Head of caudate nucleus (tissue), 42 donors: ENCODE measurements at regions not wholly inside any gene's neighbourhood (a gene's known extent, or its start where the extent isn't known, plus 50 kb on each side); places are given as distances from the start of the nearest gene placed in this dataset.
A peak's percentile ranks its signal among the peaks of the same experiment; 100 is the strongest.

Experiments
- DNase-seq, 42 donors: peaks; one replicate each; pipeline versions ENCODE4 v3.0.0 to v3.0.0-alpha.2; 2020 to 2021; ENCODE audit warnings: mixed read lengths in 7 of 42
- intact Hi-C: fragments of 100-400 bp; cut with DNase I; formaldehyde crosslinking; loops from one replicate; pipeline ENCODE4 v1.15.0; 2022

DNA sequence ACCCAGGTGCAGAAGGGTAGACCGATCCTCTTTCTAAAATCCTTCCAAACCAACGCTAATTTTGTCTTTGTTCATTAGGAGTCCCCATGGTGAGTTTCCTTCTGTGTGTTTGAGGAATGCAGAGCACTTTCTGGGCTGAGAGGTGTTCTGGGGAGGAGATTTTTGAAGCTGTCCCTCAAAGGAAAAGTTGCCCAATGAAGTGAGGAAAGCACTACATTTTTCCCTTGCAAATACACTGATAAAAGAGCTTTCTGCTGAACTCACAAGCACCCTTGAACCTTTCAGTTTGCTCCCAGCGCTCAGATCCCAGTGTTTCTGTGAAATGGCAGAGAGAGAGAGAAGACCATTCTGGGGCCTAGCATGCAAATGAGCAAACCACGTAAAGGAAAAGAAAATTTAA is 299.6 kb upstream of the FANCL start:
- intact Hi-C loops: no loop called here
- DNase-seq: peak in 4 of 42 donors; percentile 16 to 23 (median 18)

DNA sequence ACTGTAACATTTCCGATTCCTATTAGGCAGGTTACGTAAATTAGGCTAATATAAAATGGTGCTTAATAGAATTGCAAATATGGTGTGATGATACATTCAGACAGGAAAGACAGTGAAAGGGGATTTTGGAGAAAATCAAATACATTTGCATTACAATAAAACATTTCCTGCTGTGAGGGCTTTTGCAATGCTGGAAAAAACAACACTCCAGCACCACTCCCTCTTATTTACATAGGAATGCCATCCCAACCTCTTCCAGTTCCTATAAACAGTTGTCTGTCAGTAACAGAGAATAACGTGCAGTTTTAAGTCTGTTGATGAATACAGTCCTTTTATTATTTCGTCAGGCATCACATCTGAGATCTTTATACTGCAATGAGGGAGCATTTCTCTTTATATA is 298.8 kb upstream of the FANCL start:
- intact Hi-C loops: no loop called here
- DNase-seq: no peak

DNA sequence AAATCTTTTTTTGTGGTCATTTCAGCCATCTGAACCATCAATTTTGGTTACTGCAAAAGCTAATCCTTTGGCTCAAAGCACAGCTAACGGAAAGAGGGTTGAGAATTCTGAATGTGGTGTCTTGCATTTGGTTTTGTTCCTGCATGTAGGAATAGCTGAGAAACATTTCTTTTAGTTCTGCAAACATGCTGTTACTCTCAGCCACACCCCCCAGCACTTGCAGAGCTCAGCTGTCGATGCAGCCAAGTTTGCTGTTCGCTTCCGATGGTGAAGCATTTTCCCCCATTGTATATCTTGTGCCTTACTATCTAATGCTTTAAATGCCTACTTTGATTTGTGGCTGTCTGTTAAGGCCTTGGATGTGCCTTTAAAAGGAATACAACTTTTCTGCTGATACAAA is 294.9 kb upstream of the FANCL start:
- intact Hi-C loops: no loop called here
- DNase-seq: peak in 12 of 42 donors; percentile 10 to 53 (median 20)

DNA sequence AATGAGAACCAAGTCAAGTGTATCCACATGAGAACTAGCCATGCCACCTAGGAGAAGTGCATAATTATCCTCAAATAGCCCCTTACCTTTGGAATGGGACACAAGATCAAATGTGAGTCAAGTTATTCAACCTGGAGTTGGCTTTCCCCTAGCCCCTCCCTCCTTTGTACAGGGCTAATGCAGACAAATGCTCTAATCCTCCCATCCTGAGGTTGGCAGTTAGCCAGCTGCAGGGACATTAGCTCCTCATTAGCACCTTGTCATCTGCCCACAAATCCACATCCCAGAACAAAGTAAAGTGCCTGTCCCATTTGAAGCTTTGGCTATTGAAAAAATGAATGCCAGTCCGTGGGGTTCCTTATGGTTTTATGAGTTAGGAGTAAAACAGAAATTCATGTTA is 294.1 kb upstream of the FANCL start:
- DNase-seq: no peak
- intact Hi-C loops: no loop called here

DNA sequence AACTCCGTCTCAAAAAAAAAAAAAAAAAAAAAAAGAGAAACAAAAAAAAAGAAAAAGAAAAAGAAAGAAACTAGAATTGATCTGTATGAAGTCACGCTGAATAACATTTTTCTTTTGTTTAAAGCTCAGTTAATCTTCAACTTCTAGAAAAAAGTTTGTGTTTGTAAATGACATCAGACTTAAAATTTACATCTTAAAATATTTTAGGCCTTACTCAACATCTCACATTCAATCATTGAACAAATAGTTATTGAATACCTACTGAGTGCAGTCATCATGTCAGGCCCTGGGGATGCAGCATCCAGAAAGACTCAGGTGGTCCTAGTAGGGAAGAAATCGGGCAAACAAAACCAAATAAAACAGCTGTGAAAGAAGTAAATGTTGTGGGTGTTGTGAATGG is 292.3 kb upstream of the FANCL start:
- DNase-seq: no peak
- intact Hi-C loops: no loop called here

DNA sequence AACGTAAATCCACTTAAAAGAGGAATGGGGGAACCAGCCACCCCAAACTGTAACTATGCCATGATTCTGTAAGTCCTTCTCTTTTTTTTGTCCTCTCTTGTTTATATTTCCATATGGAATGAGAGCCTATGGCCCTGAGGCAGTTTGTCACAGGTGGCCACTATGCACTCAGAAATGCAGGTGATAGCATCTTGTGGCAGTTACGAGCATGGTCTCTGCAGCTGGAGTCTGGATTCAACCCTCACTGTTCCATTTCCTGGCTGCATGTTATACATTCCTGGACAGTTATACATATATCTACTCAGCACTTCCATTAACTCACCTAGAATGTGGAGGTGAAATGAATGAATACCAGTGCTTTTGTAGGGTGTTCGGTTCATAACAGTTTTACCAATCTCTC is 291.5 kb upstream of the FANCL start:
- DNase-seq: no peak
- intact Hi-C loops: no loop called here

DNA sequence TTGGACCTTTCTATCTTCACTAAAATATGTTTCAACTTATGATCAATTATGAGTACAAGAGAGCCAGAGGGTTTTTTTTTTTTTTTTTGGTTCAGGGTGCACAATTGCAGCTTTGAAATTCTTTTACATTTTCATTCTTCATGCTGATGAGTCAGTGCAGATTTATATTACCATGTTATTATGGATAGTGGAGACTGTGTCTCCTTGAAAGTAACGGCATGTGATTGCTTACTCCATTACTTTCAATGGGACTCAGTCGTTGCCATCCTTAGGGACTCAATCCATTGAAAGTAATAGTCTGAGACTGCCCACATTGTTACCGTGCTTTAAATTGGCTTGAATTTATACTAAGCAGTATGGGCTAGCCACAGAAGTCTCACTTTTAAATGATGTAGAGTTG is 286.5 kb upstream of the FANCL start:
- intact Hi-C loops: no loop called here
- no peak for DNase-seq

DNA sequence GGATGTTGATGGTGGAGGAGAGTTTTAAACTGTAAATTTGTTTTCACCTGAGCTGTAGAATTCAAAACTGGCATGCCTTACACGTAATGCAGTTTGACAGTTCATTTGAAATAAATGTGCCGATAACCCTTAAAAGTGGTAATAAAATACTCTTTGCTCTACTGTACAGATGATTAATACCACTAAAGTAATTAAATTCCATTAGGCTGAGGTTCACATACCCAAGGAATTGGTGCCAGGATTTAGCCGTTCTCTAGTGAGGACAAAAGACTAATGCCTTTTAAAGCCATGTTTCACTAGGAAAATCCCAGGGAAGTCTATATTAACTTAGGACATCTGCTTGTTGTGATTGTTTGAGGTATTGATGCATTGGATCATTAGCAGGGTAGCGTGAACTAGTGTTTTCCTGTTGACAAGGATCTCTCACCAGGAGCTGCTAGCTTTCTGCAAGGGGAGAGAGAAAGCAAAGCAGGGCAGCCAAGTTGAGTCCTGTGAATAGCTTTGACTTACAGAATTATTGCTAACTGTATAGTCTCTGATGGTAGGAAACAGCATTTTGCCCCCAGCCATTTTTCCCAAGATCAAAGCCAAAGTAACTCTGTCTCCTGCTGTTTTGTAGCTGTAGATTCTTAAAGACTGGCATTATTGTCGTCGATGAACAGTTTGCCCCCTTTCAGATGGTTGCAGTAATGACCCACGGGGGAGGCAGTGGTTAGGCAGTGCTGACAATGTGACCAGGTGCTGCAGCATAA is 280.9 kb upstream of the FANCL start:
- intact Hi-C loops: no loop called here
- no peak for DNase-seq

DNA sequence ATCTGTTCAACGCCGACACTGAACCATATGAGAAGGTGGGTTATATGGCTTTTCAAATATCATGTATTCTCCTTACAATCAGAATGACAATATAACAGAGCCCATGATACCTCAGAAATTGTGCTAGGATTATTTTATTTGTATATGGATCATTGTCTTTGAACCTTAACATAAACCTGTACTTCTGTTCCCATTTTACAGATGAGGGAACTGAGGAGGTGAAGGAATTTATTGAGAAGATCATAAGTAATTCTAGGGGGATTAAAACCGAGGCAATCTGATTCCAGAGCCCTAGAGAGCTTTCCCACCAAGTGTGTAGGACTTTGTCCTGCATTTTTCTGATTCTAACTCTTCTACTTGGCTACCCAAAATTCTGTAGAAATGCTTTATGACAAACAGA is 279.8 kb upstream of the FANCL start:
- intact Hi-C loops: no loop called here
- DNase-seq: no peak

DNA sequence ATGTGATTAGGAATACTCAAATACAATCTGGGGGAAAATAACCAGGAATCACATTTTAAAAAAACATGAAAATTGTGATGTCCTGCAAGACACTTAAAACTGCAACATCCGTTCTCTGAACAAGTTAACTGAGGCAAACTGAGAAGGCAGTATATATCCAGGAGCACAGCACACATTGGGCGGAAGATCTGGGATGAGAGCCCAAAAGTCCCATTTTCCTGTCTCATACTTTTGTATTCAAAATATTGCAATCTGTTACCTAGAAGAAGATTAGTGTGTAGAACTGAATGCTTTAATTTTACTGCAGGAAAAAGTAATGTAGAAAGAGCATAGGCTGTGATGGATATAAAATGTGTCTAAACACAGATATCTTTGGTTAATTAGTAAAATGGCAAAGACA is 276.8 kb upstream of the FANCL start:
- intact Hi-C loops: no loop called here
- DNase-seq: no peak

DNA sequence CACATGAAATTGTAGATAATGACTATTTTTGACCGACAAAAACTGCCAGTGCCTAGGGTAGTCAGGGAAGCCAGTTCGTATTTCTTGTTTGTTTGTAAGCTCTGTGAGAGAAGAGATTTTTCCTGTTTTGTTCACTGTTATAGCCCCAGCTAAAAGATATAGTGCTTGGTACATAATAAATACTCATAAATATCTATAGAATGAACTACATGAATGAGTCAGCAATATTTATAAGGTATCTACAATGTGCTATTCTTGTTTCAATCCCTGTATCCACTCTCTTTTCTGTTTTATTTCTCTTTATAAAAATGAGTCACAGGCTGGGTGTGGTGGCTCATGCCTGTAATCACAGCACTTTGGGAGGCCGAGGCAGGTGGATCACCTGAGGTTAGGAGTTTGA is 275.6 kb upstream of the FANCL start:
- DNase-seq: no peak
- intact Hi-C loops: no loop called here

DNA sequence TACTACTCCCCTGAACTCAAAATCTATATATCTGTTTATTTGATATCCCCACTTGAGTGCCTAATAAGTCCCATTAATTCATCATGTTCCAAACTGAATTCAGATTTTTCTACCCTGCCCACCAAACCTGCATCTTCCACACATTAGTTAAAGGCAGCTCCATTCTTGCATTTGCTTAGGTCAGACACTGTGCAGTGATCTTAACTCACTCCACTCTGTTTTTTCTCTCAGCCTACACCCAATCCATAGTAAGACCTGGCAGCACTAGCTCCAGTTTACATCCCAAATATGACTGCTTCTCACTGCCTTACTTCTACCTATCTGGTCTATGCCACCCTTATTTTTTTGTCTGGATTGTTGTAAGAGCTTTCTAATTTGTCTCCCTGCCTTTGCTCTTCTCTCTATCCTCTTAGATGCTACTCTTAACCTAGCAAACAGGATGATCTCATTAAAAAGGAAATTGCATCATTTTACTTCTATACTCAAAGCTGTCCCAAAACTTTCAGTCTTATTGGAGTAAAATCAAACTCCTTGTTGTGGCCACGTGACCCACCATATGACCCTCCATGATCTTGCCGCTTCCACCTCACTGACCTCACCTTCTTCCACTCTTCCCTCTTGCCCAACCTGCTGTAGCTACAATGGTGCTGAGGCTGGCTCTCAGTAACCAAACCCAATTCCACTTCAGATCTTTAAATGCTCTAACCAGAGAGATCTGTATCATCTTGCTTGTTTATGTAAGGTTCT is 274.9 kb upstream of the FANCL start:
- DNase-seq: no peak
- intact Hi-C loops: no loop called here

DNA sequence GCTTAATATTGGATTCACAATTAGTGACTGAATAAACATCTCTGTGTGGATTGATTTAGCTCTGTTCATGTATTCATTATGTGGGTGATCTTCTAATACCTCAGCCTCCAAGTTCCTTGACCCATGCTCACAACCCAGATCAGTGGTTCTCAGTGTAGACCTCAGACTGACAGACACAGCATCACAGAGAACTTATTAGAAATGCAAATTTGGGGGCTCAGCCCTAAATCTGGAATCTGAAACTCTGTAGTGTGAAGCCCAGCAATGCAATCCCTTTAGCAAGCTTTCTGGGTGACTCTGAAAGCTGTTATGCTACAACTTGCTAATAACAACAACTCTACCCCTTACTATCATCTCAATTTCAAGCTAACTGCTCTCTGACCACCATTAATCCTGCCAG is 273.1 kb upstream of the FANCL start:
- no peak for DNase-seq
- intact Hi-C loops: no loop called here

DNA sequence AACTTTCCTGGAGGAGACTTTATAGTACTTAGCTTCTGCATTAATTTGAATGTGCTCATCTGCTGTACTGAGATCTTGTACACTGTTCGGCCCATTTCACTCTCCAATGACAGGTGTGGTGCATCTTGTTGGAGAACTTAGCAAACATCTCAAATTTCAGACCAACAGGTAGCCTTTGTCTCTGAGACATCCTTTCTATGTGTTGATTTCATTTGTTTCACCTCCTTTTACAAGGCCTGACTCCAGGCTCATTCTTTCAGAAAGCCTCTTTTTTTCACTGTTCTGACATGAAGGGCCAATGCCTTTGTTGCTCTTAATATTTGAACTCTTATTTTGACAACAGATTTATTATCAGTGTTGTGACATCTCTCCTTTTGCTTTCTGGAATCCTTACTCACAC is 271.8 kb upstream of the FANCL start:
- DNase-seq: no peak
- intact Hi-C loops: no loop called here

DNA sequence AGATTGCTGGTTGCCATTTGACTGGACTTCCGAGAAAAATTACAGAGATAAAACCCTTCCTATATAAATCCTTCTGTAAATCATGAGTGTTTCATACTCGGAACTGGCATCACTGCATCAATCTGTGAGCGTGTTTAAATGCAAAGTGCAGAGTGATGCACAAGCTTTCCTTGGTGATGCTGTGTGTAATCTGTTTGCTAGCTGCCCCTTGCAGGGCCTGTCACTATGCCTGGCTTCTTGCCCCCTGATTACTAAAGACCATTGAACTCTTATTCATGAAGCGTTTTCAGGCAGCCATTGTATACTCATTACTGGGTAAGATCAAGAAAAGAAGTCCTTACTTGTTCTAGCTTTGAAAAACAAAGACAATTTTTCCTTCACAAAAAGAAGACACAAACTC is 266.9 kb upstream of the FANCL start:
- intact Hi-C loops: no loop called here
- DNase-seq: peak in 24 of 42 donors; percentile 17 to 72 (median 46)

DNA sequence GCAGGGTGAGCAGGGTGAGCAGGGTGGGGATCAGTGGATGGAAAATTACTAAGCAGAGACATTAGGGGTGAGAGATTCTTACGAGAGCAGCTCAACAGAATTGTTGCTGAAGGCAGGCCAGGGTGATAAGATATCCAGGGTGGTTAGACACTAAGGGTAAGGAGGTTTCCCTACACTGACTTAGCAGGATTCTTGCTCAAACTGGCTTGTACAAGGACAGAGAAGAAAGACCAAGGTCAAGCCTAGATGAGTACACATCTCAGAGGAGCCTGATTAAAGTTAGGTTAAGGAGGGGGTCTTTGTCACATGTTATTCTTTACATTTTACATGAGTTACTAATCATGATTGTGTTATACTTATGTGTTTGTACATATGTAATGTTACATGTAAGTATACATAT is 262.8 kb upstream of the FANCL start:
- intact Hi-C loops: no loop called here
- DNase-seq: no peak

DNA sequence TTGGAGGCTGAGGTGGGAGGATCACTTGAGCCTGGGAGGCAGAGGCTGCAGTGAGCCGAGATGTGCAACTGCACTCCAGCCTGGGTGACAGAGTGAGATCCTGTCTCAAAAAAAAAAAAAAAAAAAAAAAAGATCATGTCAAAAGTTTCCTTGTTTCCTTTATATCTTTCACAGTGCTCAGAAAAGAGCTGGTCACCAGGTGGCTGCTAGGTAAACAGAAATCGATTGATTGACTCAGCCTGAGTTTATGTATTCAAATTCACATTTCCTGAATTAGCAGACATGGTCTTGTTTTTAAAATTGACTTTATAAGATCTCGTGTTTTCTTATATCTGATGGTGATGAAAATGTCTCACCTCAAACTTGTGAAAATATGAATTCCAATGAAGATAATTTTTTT is 261.8 kb upstream of the FANCL start:
- intact Hi-C loops: no loop called here
- DNase-seq: no peak

DNA sequence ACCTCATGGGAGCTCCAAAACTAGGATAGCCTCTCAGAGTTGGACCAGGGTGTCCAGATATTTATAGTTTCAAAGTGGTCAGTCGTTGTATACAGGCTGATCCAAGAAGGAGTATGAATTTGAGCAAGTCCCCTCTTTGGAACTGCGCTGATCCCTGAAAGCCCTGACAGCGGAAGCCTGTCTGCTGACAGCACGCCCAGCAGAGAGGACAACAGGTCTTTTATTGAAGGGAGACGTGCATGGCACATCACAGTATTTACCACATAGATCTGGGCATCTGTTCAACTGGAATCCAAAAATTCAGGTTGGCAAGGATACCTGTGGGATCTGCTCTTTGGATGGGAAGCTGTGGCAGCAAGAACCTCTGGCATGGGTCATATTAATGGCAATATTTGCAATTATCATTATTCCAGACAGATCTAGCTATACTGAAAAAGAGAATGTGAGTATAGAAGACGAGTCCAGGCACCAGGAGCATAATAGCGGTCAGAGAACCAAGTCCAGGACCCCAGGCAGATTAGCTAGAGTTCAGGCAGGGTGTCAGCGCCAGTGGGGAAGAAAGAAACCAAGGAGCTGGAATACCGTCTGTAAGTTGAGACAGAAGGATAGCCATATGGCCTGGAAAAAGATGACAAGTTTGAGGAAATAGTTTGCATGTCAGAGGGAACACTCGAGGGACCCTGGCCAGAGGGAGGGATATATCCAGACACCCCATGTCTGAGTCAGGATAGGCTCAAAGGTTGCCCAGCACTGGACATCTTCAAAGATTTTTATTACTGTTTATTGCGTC is 260.4 kb upstream of the FANCL start:
- peak in 15 of 42 donors; percentile 14 to 54 (median 39) for DNase-seq

DNA sequence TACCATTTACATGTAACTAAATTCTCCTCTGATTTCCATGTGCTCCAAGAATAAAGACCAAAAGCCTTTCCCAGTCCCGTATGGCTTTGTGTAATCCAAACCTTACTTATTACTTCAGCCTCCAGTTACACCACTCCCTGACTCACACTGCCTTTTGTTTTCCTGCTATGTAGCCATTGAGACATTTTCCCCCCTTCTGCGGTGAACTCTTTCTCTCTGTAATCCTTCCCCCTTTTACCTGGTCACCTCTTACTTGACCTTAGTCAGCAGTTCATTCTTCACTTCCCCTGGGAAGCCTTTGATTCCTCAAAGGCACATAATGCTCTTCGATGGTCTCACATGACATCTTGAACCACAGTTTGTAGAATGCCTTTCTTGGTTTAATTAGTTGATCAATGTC is 256.0 kb upstream of the FANCL start:
- intact Hi-C loops: no loop called here
- no peak for DNase-seq

More for the DNA sequence above, 260.4 kb upstream of the FANCL start:
- intact Hi-C loops: no loop called here

DNA sequence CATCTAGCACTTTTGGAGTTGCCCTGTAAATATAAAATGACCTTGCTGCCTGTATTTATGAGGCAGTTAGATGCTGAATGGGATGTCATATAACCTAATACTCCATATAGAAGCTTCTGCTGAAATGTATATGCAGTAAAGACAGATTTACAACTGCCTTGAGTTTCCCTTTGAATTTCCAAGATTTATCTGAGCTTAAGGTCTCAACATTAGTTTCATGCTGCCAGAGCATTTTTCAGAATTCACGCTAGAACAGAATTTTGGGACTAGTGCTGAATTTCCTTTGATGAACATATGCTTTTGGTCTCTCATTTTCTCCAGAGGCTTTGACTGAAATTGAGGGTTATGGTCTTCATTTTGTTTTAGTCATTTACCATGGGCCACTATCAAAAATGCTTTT is 254.7 kb upstream of the FANCL start:
- no peak for DNase-seq
- intact Hi-C loops: no loop called here
